ENCODE measurements at regions not wholly inside any gene's neighbourhood (a gene's known extent, or its start where the extent isn't known, plus 50 kb on each side); places are given as distances from the start of the nearest gene placed in this dataset.

- TF ChIP-seq POLR2A (IDR thresholded peaks at IDR 0.05) (no peak), CTCF (IDR thresholded peaks at IDR 0.05) (no peak)
Measured at GRCh38 chr10:78950656-78951587, 117.8 kb upstream of the ZMIZ1 start.
